IMR-90 (cell line): ENCODE measurements at regions not wholly inside any gene's neighbourhood (a gene's known extent, or its start where the extent isn't known, plus 50 kb on each side); places are given as distances from the start of the nearest gene placed in this dataset.

Experiments
- ATAC-seq: fragments of 200-7000 bp; cut with Tn5 transposase; 2 replicates; pipeline ENCODE4 v1.9.1; 2020; ENCODE audit warnings: low read depth, mild to moderate bottlenecking, moderate library complexity
- BruUV-seq: library from RNA; stranded (reverse); fragments of 400-500 nt; replicated peaks from 2 replicates; lab custom pipeline; 2021; lab: Mats Ljungman, UMichigan
- CTCF ChIA-PET: fragments of 300-600 bp; formaldehyde crosslinking; extraction: SDS; loops from one replicate; lab custom pipeline; 2021; ENCODE audit warnings: antibody characterized with exemption; lab: Yijun Ruan, JAX
- POLR2A ChIA-PET: fragments of 300-600 bp; sonication (Branson Sonifier 250); formaldehyde crosslinking; loops from one replicate; lab custom pipeline; 2022; ENCODE audit warnings: antibody characterized with exemption; ENCODE audit not compliant: unreplicated experiment; lab: Charles Lee
- DNase-seq: peaks from one replicate; pipeline ENCODE4 v3.0.0; 2013
- H2AFZ ChIP-seq: replicated peaks from 2 replicates; pipeline ENCODE3; 2013; ENCODE audit warnings: low read length, mild to moderate bottlenecking; ENCODE audit not compliant: poor library complexity
- H2AK5ac ChIP-seq: 2 replicates; pipeline ENCODE4 v1.6.1; 2013; ENCODE audit warnings: low read depth, low read length, inconsistent platforms
- H2AK9ac ChIP-seq: replicated peaks from 2 replicates; pipeline ENCODE3; 2013; ENCODE audit warnings: mild to moderate bottlenecking, low read depth, low read length, moderate library complexity; ENCODE audit not compliant: poor library complexity
- H2BK120ac ChIP-seq: 2 replicates; pipeline ENCODE4 v1.6.1; 2013; ENCODE audit warnings: low read depth, low read length, inconsistent platforms
- H2BK15ac ChIP-seq: 3 replicates; pipeline ENCODE4 v1.6.1; 2013; ENCODE audit warnings: low read depth, low read length, inconsistent platforms
- H2BK20ac ChIP-seq: 2 replicates; pipeline ENCODE4 v1.6.1; 2013; ENCODE audit warnings: low read depth, mild to moderate bottlenecking, inconsistent platforms, low read length, moderate library complexity
- H2BK5ac ChIP-seq: 2 replicates; pipeline ENCODE4 v1.6.1; 2013; ENCODE audit warnings: mild to moderate bottlenecking, low read depth, low read length, inconsistent platforms; ENCODE audit not compliant: poor library complexity, severe bottlenecking
- H3K14ac ChIP-seq: replicated peaks from 2 replicates; pipeline ENCODE4 v1.6.1; 2013; ENCODE audit warnings: low read depth, low read length, inconsistent platforms
- H3K18ac ChIP-seq: 2 replicates; pipeline ENCODE4 v1.6.1; 2013; ENCODE audit warnings: low read depth, low read length, control low read depth
- H3K23ac ChIP-seq: 2 replicates; pipeline ENCODE4 v1.6.1; 2013; ENCODE audit warnings: low read depth, low read length, inconsistent platforms
- H3K27ac ChIP-seq: 2 replicates; pipeline ENCODE4 v1.5.1; 2013; ENCODE audit warnings: mild to moderate bottlenecking, control low read depth, low read length; ENCODE audit not compliant: insufficient read depth
- H3K27me3 ChIP-seq: 2 replicates; pipeline ENCODE4 v1.6.1; 2013; ENCODE audit warnings: low read length; ENCODE audit not compliant: control insufficient read depth, insufficient read depth
- H3K36me3 ChIP-seq: 2 replicates; pipeline ENCODE4 v1.6.1; 2013; ENCODE audit warnings: low read length, mixed read lengths; ENCODE audit not compliant: control insufficient read depth, insufficient read depth
- H3K4ac ChIP-seq: 2 replicates; pipeline ENCODE4 v1.6.1; 2013; ENCODE audit warnings: low read depth, low read length, inconsistent platforms
- H3K4me1 ChIP-seq: 2 replicates; pipeline ENCODE4 v1.6.1; 2013; ENCODE audit warnings: low read length, mixed read lengths; ENCODE audit not compliant: control insufficient read depth, insufficient read depth
- H3K4me2 ChIP-seq: 2 replicates; pipeline ENCODE4 v1.6.1; 2013; ENCODE audit warnings: low read depth, mild to moderate bottlenecking, control low read depth, low read length, moderate library complexity
- H3K4me3 ChIP-seq: 2 replicates; pipeline ENCODE4 v1.5.1; 2013; ENCODE audit warnings: low read depth, mild to moderate bottlenecking, control low read depth, low read length, moderate library complexity; ENCODE audit not compliant: insufficient read depth
- H3K56ac ChIP-seq: 2 replicates; pipeline ENCODE4 v1.6.1; 2013; ENCODE audit warnings: low read length, inconsistent platforms; ENCODE audit not compliant: insufficient read depth; ENCODE audit errors: extremely low read depth
- H3K79me1 ChIP-seq, 2 experiments: 2 replicates each; pipeline ENCODE4 v1.6.1; 2013; ENCODE audit warnings: low read length in 2 of 2, inconsistent platforms in 1 of 2, low read depth in 1 of 2
- H3K9ac ChIP-seq: 2 replicates; pipeline ENCODE4 v1.6.1; 2013; ENCODE audit warnings: low read depth, low read length, control low read depth
- H3K9me1 ChIP-seq: 2 replicates; pipeline ENCODE4 v1.6.1; 2013; ENCODE audit warnings: low read length, inconsistent platforms; ENCODE audit not compliant: insufficient read depth
- H3K9me3 ChIP-seq: 2 replicates; pipeline ENCODE4 v1.6.1; 2013; ENCODE audit warnings: low read length; ENCODE audit not compliant: control insufficient read depth, insufficient read depth
- H4K20me1 ChIP-seq: 2 replicates; pipeline ENCODE4 v1.6.1; 2013; ENCODE audit warnings: low read length, inconsistent platforms; ENCODE audit not compliant: insufficient read depth
- H4K5ac ChIP-seq: 2 replicates; pipeline ENCODE4 v1.6.1; 2013; ENCODE audit warnings: mild to moderate bottlenecking, low read depth, low read length, control low read depth
- H4K8ac ChIP-seq, 2 experiments: 2 replicates each; pipeline ENCODE4 v1.6.1; 2013; ENCODE audit warnings: low read depth in 2 of 2, low read length in 2 of 2, control low read depth in 1 of 2, inconsistent platforms in 1 of 2
- H4K91ac ChIP-seq: 2 replicates; pipeline ENCODE4 v1.6.1; 2013; ENCODE audit warnings: low read depth, low read length, inconsistent platforms; ENCODE audit not compliant: insufficient read depth
- CHD1 ChIP-seq: IDR thresholded peaks from 2 replicates; pipeline ENCODE4 v1.6.1; 2012; ENCODE audit warnings: low read depth, low read length, improper control_type of control experiment
- FOS ChIP-seq: fragments of 150-350 bp; IDR thresholded peaks from 2 replicates; pipeline ENCODE4 v1.6.1; 2016; ENCODE audit warnings: low read depth, low read length
- MAZ ChIP-seq: IDR thresholded peaks from 2 replicates; pipeline ENCODE4 v1.6.1; 2012; ENCODE audit warnings: low read depth, mild to moderate bottlenecking, low read length, improper control_type of control experiment, moderate library complexity, borderline replicate concordance
- NFE2L2 ChIP-seq: fragments of 150-350 bp; IDR thresholded peaks from 2 replicates; pipeline ENCODE4 v1.6.1; 2016; ENCODE audit warnings: low read depth, mild to moderate bottlenecking, low read length
- WGBS, 2 experiments: methylation state at CpG; one replicate each; pipeline versions ENCODE4 v1.1.5 to v1.1.7; 2013; ENCODE audit warnings: missing lambda C conversion rate in 2 of 2; ENCODE audit not compliant: insufficient read length in 1 of 2; ENCODE audit errors: extremely low coverage in 2 of 2; 5-methylcytosine and 5-hydroxymethylcytosine counted together
- dilution Hi-C: fragments of 300-500 bp; cut with HindIII; formaldehyde crosslinking; loops from one replicate; pipeline ENCODE4 v1.14.3; 2018; ENCODE audit warnings: low sequenced_read_pairs; ENCODE audit not compliant: unreplicated experiment
- in situ Hi-C: fragments of 300-500 bp; cut with MboI; formaldehyde crosslinking; loops from 3 replicates; pipeline ENCODE4 v1.14.3; 2019; ENCODE audit warnings: low sequenced_read_pairs, inconsistent platforms, mixed read lengths
- intact Hi-C: fragments of 100-400 bp; cut with micrococcal nuclease; formaldehyde crosslinking; loops from 2 replicates; pipeline ENCODE4 v1.10.0; 2022

DNA sequence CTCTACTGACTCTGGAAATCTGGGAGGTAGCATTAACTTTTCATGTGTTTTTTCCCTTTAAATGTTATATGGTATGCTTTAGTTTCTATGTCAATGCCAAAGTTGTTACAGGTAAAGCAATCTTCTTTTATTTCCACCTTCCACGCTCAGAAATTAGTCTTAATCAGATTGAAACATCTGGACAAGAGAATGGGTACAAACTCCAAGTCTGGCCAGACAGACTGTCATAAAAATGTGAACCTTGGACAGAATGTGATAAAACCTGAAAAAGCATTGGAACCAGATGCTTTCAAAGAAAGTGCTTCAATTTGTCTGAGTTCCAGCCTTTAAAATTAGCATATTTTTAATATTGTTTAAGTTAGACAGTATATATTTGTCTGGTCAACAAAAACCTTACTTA is 110.7 kb upstream of the P2RY1 start:
- H3K36me3 ChIP-seq: no peaks in the 10 kb centered on the region
- no peak overlapping the region for H2BK15ac ChIP-seq
- DNase-seq (no peak), ATAC-seq (no peak)
- H3K4me1 ChIP-seq: peaks cover 1% of the 10 kb centered on the region; the same call in 1 of the 2 replicates
- no peak overlapping the region for H2BK5ac ChIP-seq
- no peak overlapping the region for H3K4ac ChIP-seq
- ChIA-PET POLR2A (no interaction called here), CTCF (no interaction called here)
- no peaks in the 10 kb centered on the region for H3K9me3 ChIP-seq
- no peak overlapping the region for H3K9ac ChIP-seq
- intact Hi-C loops: no loop called here
- H2AK9ac ChIP-seq: no peak overlapping the region
- no peak overlapping the region for H2BK20ac ChIP-seq
- TF ChIP-seq FOS (no peak), NFE2L2 (no peak), MAZ (no peak), CHD1 (no peak)
- H3K23ac ChIP-seq: no peak overlapping the region
- no peak overlapping the region for H3K14ac ChIP-seq
- no peak overlapping the region for H3K56ac ChIP-seq
- H2BK120ac ChIP-seq: no peak overlapping the region
- no peak overlapping the region for H2AFZ ChIP-seq
- no peak overlapping the region for H3K4me2 ChIP-seq
- no TSS peak for BruUV-seq
- H2AK5ac ChIP-seq: no peak overlapping the region
- no peaks in the 10 kb centered on the region for H4K20me1 ChIP-seq
- no peak overlapping the region for H4K91ac ChIP-seq
- no peaks in the 10 kb centered on the region for H3K9me1 ChIP-seq
- H3K79me1 ChIP-seq: no peaks in the 10 kb centered on the region
- H4K5ac ChIP-seq: no peak overlapping the region
- no peak overlapping the region for H3K4me3 ChIP-seq
- H3K27me3 ChIP-seq: no peaks in the 10 kb centered on the region
- in situ Hi-C loops: no loop called here
- dilution Hi-C loops: no loop called here
- H4K8ac ChIP-seq: no peak overlapping the region
- WGBS, 2 experiments: no CpG with 5 or more reads among the region's 1 CpG
- no peak overlapping the region for H3K27ac ChIP-seq
- H3K18ac ChIP-seq: no peak overlapping the region
